ENCODE measurements at regions not wholly inside any gene's neighbourhood (a gene's known extent, or its start where the extent isn't known, plus 50 kb on each side); places are given as distances from the start of the nearest gene placed in this dataset.

GRCh38 chr6:95285881-95286280, 291.5 kb upstream of the MANEA start:
- no peaks in the 10 kb centered on the region for H3K36me3 ChIP-seq
- H3K27me3 ChIP-seq: no peaks in the 10 kb centered on the region
- no peak for DNase-seq (ENCODE audit: low read depth in 1 of 2, low spot score in 1 of 2)
- H3K4me1 ChIP-seq (ENCODE audit: low read depth): no peaks in the 10 kb centered on the region
- H3K9me3 ChIP-seq (ENCODE audit: low read depth): no peaks in the 10 kb centered on the region
- no peak overlapping the region for H3K27ac ChIP-seq
- H3K4me3 ChIP-seq: no peak overlapping the region
- TF ChIP-seq CTCF (IDR thresholded peaks at IDR 0.05; ENCODE audit: low read depth, low read length): no peak

- Histone ChIP-seq H3K4me3 (no peak overlapping the region), H3K9me3 (ENCODE audit: low read depth) (no peaks in the 10 kb centered on the region), H3K27ac (no peak overlapping the region)
Observed at GRCh38 chr6:95286874-95287273, 290.5 kb upstream of the MANEA start.

GRCh38 chr6:95288251-95288650, 289.1 kb upstream of the MANEA start:
- Histone ChIP-seq H3K27ac (no peak overlapping the region), H3K27me3 (no peaks in the 10 kb centered on the region), H3K36me3 (no peaks in the 10 kb centered on the region), H3K9me3 (ENCODE audit: low read depth) (no peaks in the 10 kb centered on the region), H3K4me1 (ENCODE audit: low read depth) (no peaks in the 10 kb centered on the region), H3K4me3 (no peak overlapping the region)
- no peak for DNase-seq (ENCODE audit: low read depth in 1 of 2, low spot score in 1 of 2)
- TF ChIP-seq CTCF (IDR thresholded peaks at IDR 0.05; ENCODE audit: low read depth, low read length): no peak

More at GRCh38 chr6:95286874-95287273, 290.5 kb upstream of the MANEA start:
- TF ChIP-seq CTCF (IDR thresholded peaks at IDR 0.05; ENCODE audit: low read depth, low read length): no peak
- Histone ChIP-seq H3K27me3 (no peaks in the 10 kb centered on the region), H3K4me1 (ENCODE audit: low read depth) (no peaks in the 10 kb centered on the region), H3K36me3 (no peaks in the 10 kb centered on the region)
- no peak for DNase-seq (ENCODE audit: low read depth in 1 of 2, low spot score in 1 of 2)

- H3K9me3 ChIP-seq (ENCODE audit: low read depth): no peaks in the 10 kb centered on the region
- TF ChIP-seq CTCF (IDR thresholded peaks at IDR 0.05; ENCODE audit: low read depth, low read length): no peak
Observed at GRCh38 chr6:95292011-95292410, 285.3 kb upstream of the MANEA start.

GRCh38 chr6:95293257-95293656, 284.1 kb upstream of the MANEA start:
- H3K27me3 ChIP-seq: no peaks in the 10 kb centered on the region
- no peaks in the 10 kb centered on the region for H3K36me3 ChIP-seq
- H3K9me3 ChIP-seq (ENCODE audit: low read depth): no peaks in the 10 kb centered on the region
- no peak for DNase-seq (ENCODE audit: low read depth in 1 of 2, low spot score in 1 of 2)
- H3K27ac ChIP-seq: no peak overlapping the region
- no peaks in the 10 kb centered on the region for H3K4me1 ChIP-seq (ENCODE audit: low read depth)
- TF ChIP-seq CTCF (IDR thresholded peaks at IDR 0.05; ENCODE audit: low read depth, low read length): no peak
- H3K4me3 ChIP-seq: no peak overlapping the region

More at GRCh38 chr6:95292011-95292410, 285.3 kb upstream of the MANEA start:
- Histone ChIP-seq H3K4me3 (no peak overlapping the region), H3K36me3 (no peaks in the 10 kb centered on the region), H3K27ac (no peak overlapping the region), H3K27me3 (no peaks in the 10 kb centered on the region), H3K4me1 (ENCODE audit: low read depth) (no peaks in the 10 kb centered on the region)
- DNase-seq (ENCODE audit: low read depth in 1 of 2, low spot score in 1 of 2): no peak

- no peaks in the 10 kb centered on the region for H3K27me3 ChIP-seq
- H3K9me3 ChIP-seq (ENCODE audit: low read depth): no peaks in the 10 kb centered on the region
- no peaks in the 10 kb centered on the region for H3K4me1 ChIP-seq (ENCODE audit: low read depth)
- H3K4me3 ChIP-seq: no peak overlapping the region
- H3K27ac ChIP-seq: no peak overlapping the region
- TF ChIP-seq CTCF (IDR thresholded peaks at IDR 0.05; ENCODE audit: low read depth, low read length): no peak
- H3K36me3 ChIP-seq: no peaks in the 10 kb centered on the region
- DNase-seq (ENCODE audit: low read depth in 1 of 2, low spot score in 1 of 2): no peak
Observed at GRCh38 chr6:95294043-95294442, 283.3 kb upstream of the MANEA start.

All from cardiac muscle cell (in vitro differentiated cells and primary cell).